GM13976 (cell line): ENCODE measurements at regions not wholly inside any gene's neighbourhood (a gene's known extent, or its start where the extent isn't known, plus 50 kb on each side); places are given as distances from the start of the nearest gene placed in this dataset.

Experiments
- DNase-seq: peaks from one replicate; pipeline ENCODE4 v3.0.0; 2012; ENCODE audit warnings: low spot score
- CTCF ChIP-seq: IDR thresholded peaks from 2 replicates; pipeline ENCODE4 v1.5.1; 2012; ENCODE audit warnings: borderline replicate concordance, mild to moderate bottlenecking; ENCODE audit not compliant: insufficient read depth; ENCODE audit errors: extremely low read depth, missing control alignments, control extremely low read depth
- in situ Hi-C: fragments of 300-500 bp; cut with MboI; formaldehyde crosslinking; loops from one replicate; pipeline ENCODE4 v1.12.0; 2022; ENCODE audit warnings: low sequenced_read_pairs, mixed read lengths, inconsistent platforms; ENCODE audit not compliant: unreplicated experiment

DNA sequence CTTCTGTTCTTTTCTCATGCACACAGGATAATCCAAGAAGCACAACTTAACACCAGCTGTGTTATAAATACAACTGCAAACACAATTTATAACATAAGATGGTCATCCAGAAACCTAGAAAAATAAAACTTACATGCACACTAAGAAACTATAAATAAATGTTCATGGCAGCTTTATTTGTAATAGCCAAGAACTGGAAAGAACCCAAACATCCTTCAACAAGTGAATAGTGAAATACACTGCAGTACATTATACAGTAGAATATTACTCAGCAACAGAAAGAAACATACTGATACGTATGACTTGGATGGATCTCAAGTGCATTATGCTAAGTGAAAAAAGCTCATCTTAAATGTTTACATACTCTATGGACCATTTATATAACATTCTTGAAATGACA lies 132.7 kb downstream of the SPTSSA start:
- TF ChIP-seq CTCF, result no peak
- no peak for DNase-seq
- in situ Hi-C loops, result no loop called here

- in situ Hi-C loops, result no loop called here
- no peak for TF ChIP-seq CTCF
Observed at GRCh38 chr14:34328178-34328577, 133.9 kb downstream of the SPTSSA start.

GRCh38 chr14:34325493-34325892 lies 136.5 kb downstream of the SPTSSA start:
- TF ChIP-seq CTCF, result no peak
- in situ Hi-C loops, result no loop called here
- no peak for DNase-seq

More at GRCh38 chr14:34328178-34328577, 133.9 kb downstream of the SPTSSA start:
- DNase-seq, result no peak

DNA sequence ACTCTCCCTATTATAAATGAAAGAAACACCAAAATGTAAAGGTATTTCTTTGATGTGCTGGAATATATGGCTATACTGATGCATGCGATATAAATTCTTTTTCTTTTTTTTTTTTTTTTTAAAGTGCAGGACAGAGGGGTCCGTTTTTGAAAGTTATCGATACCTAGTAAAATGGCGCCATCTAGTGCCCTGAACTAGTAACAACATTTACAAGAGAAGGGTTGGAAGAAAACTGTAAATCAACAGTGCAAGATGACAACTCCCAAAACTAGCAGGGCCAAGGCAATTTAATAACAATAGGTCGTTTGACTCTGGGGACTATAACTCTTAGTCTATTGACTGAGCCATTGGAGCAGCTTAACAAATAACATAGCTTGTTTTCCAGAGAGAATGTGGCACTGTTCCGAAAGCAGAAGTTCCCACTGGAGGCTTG lies 137.7 kb downstream of the SPTSSA start:
- DNase-seq, result peak; percentile 58
- in situ Hi-C loops, result loop anchor here (25.0 kb wide), 1 partner anchor 1612 kb away; no protein-coding TSS in a partner anchor
- TF ChIP-seq CTCF, result peak; percentile 56

GRCh38 chr14:34322940-34323418 lies 139.1 kb downstream of the SPTSSA start:
- peak; percentile 84 for DNase-seq
- peak; percentile 60 for TF ChIP-seq CTCF
- in situ Hi-C loops, result loop anchor here (25.0 kb wide), 1 partner anchor 1611 kb away; no protein-coding TSS in a partner anchor

GRCh38 chr14:34319140-34319539 lies 142.9 kb downstream of the SPTSSA start:
- no peak for TF ChIP-seq CTCF
- in situ Hi-C loops, result loop anchor here (25.0 kb wide), 1 partner anchor 1607 kb away; no protein-coding TSS in a partner anchor

More at GRCh38 chr14:34319140-34319539, 142.9 kb downstream of the SPTSSA start:
- DNase-seq, result no peak
